ENCODE measurements at regions not wholly inside any gene's neighbourhood (a gene's known extent, or its start where the extent isn't known, plus 50 kb on each side); places are given as distances from the start of the nearest gene placed in this dataset.

DNA sequence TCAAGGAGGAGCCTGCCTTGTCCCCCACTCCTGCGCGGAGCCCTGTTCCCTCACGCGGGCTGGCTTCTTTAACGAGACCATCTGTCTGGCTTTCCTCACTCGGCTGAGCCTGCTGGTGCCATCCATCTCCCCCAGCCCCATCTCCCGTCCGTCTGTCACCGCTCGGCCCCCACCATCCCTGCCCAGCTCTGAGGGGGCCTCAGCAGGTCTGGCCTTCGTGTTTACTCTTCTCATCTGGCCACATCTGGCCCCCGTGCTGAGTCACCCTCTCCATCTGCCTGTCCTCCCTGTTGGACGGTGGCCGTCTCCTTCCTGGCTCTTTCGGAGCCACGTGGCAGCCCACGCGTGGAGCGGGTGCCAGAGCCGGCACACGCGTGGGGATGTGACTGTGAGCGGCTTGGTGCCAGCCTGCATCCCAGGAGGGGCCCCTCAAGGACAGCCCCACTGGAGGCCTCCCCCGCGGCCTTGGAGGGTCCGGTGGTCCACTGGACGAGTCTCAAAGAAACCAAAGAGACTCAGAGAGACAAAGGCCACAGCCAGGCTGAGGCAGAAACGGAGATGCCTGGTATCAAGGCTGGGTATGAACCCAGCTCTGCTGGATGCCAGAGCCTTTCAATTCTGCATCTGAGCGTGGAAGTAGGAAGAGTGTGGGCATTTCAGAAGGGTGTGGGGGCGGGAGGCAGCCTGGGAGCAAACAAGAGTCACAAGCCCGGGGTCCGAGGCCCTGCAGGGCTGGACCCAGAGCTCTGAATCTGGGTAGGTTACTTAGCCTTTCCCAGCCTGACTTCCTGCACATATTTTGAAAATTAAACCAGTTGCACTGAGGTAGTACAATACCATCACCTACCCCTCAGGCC is 76.7 kb upstream of the UNC5A start:
- H3K27me3 ChIP-seq (ENCODE audit: control insufficient read depth in 3 of 3, insufficient read depth in 3 of 3, low read depth in 1 of 3, low read length in 3 of 3) = peaks cover 0 to 47% (median 0%) of the 10 kb centered on the region in 3 experiments
- no peak for DNase-seq (ENCODE audit: low spot score)

DNA sequence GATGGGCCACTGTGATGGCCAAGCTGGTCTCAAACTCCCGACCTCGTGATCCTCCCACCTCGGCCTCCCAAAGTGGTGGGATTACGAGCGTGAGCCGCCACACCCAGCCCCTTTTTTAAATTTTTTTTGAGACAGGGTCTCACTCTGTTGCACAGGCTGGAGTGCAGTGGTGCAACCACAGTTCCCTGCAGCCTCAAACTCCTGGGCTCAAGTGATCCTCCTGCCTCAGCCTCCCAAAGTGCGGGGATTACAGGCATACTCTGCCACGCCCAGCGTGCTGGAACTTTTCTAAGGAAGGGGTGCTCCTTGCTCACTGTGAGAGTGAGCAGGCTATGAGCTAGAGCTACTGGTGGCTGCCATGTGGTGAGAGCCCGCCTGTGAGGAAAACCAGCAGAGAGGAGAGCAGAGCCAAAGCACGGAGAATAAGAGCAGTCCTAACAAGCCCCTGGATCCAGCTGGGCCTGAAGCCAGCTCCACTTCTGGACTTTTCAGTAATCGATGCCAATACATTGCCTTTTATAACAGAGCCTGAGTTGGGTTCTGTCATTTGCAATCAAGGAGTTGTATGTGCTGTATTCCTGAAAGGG is 75.5 kb upstream of the UNC5A start:
- H3K27me3 ChIP-seq (ENCODE audit: control insufficient read depth in 3 of 3, insufficient read depth in 3 of 3, low read depth in 1 of 3, low read length in 3 of 3) = peaks cover 0 to 53% (median 0%) of the 10 kb centered on the region in 3 experiments
- no peak overlapping the region for H2BK12ac ChIP-seq (ENCODE audit: low read length)
- no peak overlapping the region for H3K18ac ChIP-seq (ENCODE audit: low read length)
- H3K36me3 ChIP-seq (replicated peaks in 1 of 2; ENCODE audit: control insufficient read depth in 2 of 2, insufficient read depth in 2 of 2, low read length in 2 of 2) = no peaks in the 10 kb centered on the region
- H3K27ac ChIP-seq (replicated peaks; ENCODE audit: low read length) = no peak overlapping the region
- H4K91ac ChIP-seq (ENCODE audit: low read depth, low read length, poor library complexity) = no peak overlapping the region
- no peak overlapping the region for H3K4ac ChIP-seq (ENCODE audit: low read length)
- H3K9me3 ChIP-seq (replicated peaks in 1 of 2; ENCODE audit: control insufficient read depth in 2 of 2, insufficient read depth in 1 of 2, low read depth in 1 of 2, low read length in 2 of 2) = peaks cover 2 to 6% of the 10 kb centered on the region in 2 donors
- no peak for DNase-seq (ENCODE audit: low spot score)
- H2BK5ac ChIP-seq (ENCODE audit: low read length) = no peak overlapping the region
- no peak overlapping the region for H2AK5ac ChIP-seq (ENCODE audit: low read depth, low read length)
- H2BK120ac ChIP-seq (ENCODE audit: low read depth, low read length) = no peak overlapping the region
- no peak overlapping the region for H3K23ac ChIP-seq (ENCODE audit: low read depth, low read length, poor library complexity)
- H2AFZ ChIP-seq (ENCODE audit: low read length) = no peak overlapping the region
- WGBS, 2 donors (ENCODE audit: extremely low coverage in 2 of 2, insufficient read length in 2 of 2, insufficient replicate concordance in 1 of 2) = no CpG with 5 or more reads among the region's 12 CpGs
- no peak overlapping the region for H2BK15ac ChIP-seq (ENCODE audit: low read length)
- H3K14ac ChIP-seq (ENCODE audit: low read length) = no peak overlapping the region
- no peaks in the 10 kb centered on the region for H3K79me1 ChIP-seq (ENCODE audit: low read depth, low read length)
- no peak overlapping the region for H4K8ac ChIP-seq (ENCODE audit: low read depth, low read length)
- no peak overlapping the region for H3K4me2 ChIP-seq (ENCODE audit: insufficient read depth, low read length, poor library complexity, severe bottlenecking)
- H3K4me3 ChIP-seq (ENCODE audit: low read length in 2 of 2) = no peak overlapping the region
- peaks cover 4 to 23% of the 10 kb centered on the region in 2 donors for H3K4me1 ChIP-seq (ENCODE audit: control insufficient read depth in 2 of 2, insufficient read depth in 1 of 2, low read depth in 1 of 2, low read length in 2 of 2)
- no peak overlapping the region for H3K9ac ChIP-seq (ENCODE audit: low read depth, low read length, poor library complexity)

More for the DNA sequence above, 76.7 kb upstream of the UNC5A start:
- Histone ChIP-seq H3K4me3 (ENCODE audit: low read length in 2 of 2) (no peak overlapping the region), H2AK5ac (ENCODE audit: low read depth, low read length) (peak overlapping the region; percentile 68), H3K27ac (replicated peaks; ENCODE audit: low read length) (no peak overlapping the region), H3K9ac (ENCODE audit: low read depth, low read length, poor library complexity) (no peak overlapping the region), H2BK12ac (ENCODE audit: low read length) (peak overlapping the region; percentile 66), H2BK15ac (ENCODE audit: low read length) (peak overlapping the region; percentile 50), H3K23ac (ENCODE audit: low read depth, low read length, poor library complexity) (peak overlapping the region; percentile 43), H3K4ac (ENCODE audit: low read length) (no peak overlapping the region), H3K9me3 (replicated peaks in 1 of 2; ENCODE audit: control insufficient read depth in 2 of 2, insufficient read depth in 1 of 2, low read depth in 1 of 2, low read length in 2 of 2) (peaks cover 2 to 6% of the 10 kb centered on the region in 2 donors), H3K14ac (ENCODE audit: low read length) (peak overlapping the region; percentile 10), H4K8ac (ENCODE audit: low read depth, low read length) (no peak overlapping the region), H3K4me1 (ENCODE audit: control insufficient read depth in 2 of 2, insufficient read depth in 1 of 2, low read depth in 1 of 2, low read length in 2 of 2) (peaks cover 0 to 17% of the 10 kb centered on the region in 2 donors), H2AFZ (ENCODE audit: low read length) (no peak overlapping the region), H2BK120ac (ENCODE audit: low read depth, low read length) (peak overlapping the region; percentile 37), H4K91ac (ENCODE audit: low read depth, low read length, poor library complexity) (no peak overlapping the region), H3K18ac (ENCODE audit: low read length) (peak overlapping the region; percentile 68), H3K79me1 (ENCODE audit: low read depth, low read length) (no peaks in the 10 kb centered on the region), H3K36me3 (replicated peaks in 1 of 2; ENCODE audit: control insufficient read depth in 2 of 2, insufficient read depth in 2 of 2, low read length in 2 of 2) (no peaks in the 10 kb centered on the region), H3K4me2 (ENCODE audit: insufficient read depth, low read length, poor library complexity, severe bottlenecking) (no peak overlapping the region), H2BK5ac (ENCODE audit: low read length) (peak overlapping the region; percentile 19)
- WGBS, 2 donors (ENCODE audit: extremely low coverage in 2 of 2, insufficient read length in 2 of 2, insufficient replicate concordance in 1 of 2) = no CpG with 5 or more reads among the region's 32 CpGs

GRCh38 chr5:176735383-176736265 is 74.7 kb upstream of the UNC5A start:
- peaks cover 0 to 57% (median 0%) of the 10 kb centered on the region in 3 experiments for H3K27me3 ChIP-seq (ENCODE audit: control insufficient read depth in 3 of 3, insufficient read depth in 3 of 3, low read depth in 1 of 3, low read length in 3 of 3)
- no CpG with 5 or more reads among the region's 16 CpGs for WGBS, 2 donors (ENCODE audit: extremely low coverage in 2 of 2, insufficient read length in 2 of 2, insufficient replicate concordance in 1 of 2)

More at GRCh38 chr5:176735383-176736265, 74.7 kb upstream of the UNC5A start:
- H3K27ac ChIP-seq (replicated peaks; ENCODE audit: low read length) = no peak overlapping the region
- H2BK120ac ChIP-seq (ENCODE audit: low read depth, low read length) = peak overlapping the region; percentile 30
- no peak for DNase-seq (ENCODE audit: low spot score)
- no peak overlapping the region for H3K4ac ChIP-seq (ENCODE audit: low read length)
- no peak overlapping the region for H4K8ac ChIP-seq (ENCODE audit: low read depth, low read length)
- H3K4me3 ChIP-seq (ENCODE audit: low read length in 2 of 2) = no peak overlapping the region
- no peak overlapping the region for H3K14ac ChIP-seq (ENCODE audit: low read length)
- H3K36me3 ChIP-seq (replicated peaks in 1 of 2; ENCODE audit: control insufficient read depth in 2 of 2, insufficient read depth in 2 of 2, low read length in 2 of 2) = no peaks in the 10 kb centered on the region
- H3K4me2 ChIP-seq (ENCODE audit: insufficient read depth, low read length, poor library complexity, severe bottlenecking) = no peak overlapping the region
- H3K79me1 ChIP-seq (ENCODE audit: low read depth, low read length) = no peaks in the 10 kb centered on the region
- peak overlapping the region; percentile 46 for H3K18ac ChIP-seq (ENCODE audit: low read length)
- H2BK12ac ChIP-seq (ENCODE audit: low read length) = no peak overlapping the region
- peaks cover 4 to 25% of the 10 kb centered on the region in 2 donors for H3K4me1 ChIP-seq (ENCODE audit: control insufficient read depth in 2 of 2, insufficient read depth in 1 of 2, low read depth in 1 of 2, low read length in 2 of 2)
- H2BK5ac ChIP-seq (ENCODE audit: low read length) = peak overlapping the region; percentile 14
- H3K9ac ChIP-seq (ENCODE audit: low read depth, low read length, poor library complexity) = no peak overlapping the region
- peaks cover 1 to 4% of the 10 kb centered on the region in 2 donors for H3K9me3 ChIP-seq (replicated peaks in 1 of 2; ENCODE audit: control insufficient read depth in 2 of 2, insufficient read depth in 1 of 2, low read depth in 1 of 2, low read length in 2 of 2)
- no peak overlapping the region for H4K91ac ChIP-seq (ENCODE audit: low read depth, low read length, poor library complexity)
- H2BK15ac ChIP-seq (ENCODE audit: low read length) = peak overlapping the region; percentile 63
- H2AK5ac ChIP-seq (ENCODE audit: low read depth, low read length) = no peak overlapping the region
- no peak overlapping the region for H2AFZ ChIP-seq (ENCODE audit: low read length)
- no peak overlapping the region for H3K23ac ChIP-seq (ENCODE audit: low read depth, low read length, poor library complexity)
